Vagina (tissue), 2 donors: ENCODE measurements at regions not wholly inside any gene's neighbourhood (a gene's known extent, or its start where the extent isn't known, plus 50 kb on each side); places are given as distances from the start of the nearest gene placed in this dataset.

Experiments
- POLR2A ChIP-seq, 2 donors: fragments of 450-650 bp; IDR thresholded peaks; one replicate each; pipeline ENCODE4 v1.6.1; 2017; ENCODE audit warnings: antibody characterized with exemption in 2 of 2, mild to moderate bottlenecking in 2 of 2, moderate library complexity in 2 of 2
- TF ChIP-seq, protein P1 (sequence below), 3 experiments: fragments of 450-650 bp in 2 of 3; fragments of 200-600 bp in 1 of 3; sonication (generic) in 1 of 3; IDR thresholded peaks; one replicate each; pipeline ENCODE4 v1.5.1; 2017 to 2019; ENCODE audit warnings: antibody characterized with exemption in 3 of 3, mild to moderate bottlenecking in 2 of 3, moderate library complexity in 2 of 3

GRCh38 chr2:67242456-67242855 lies 154.7 kb upstream of the ETAA1 start:
- no peak for TF ChIP-seq POLR2A (IDR thresholded peaks at IDR 0.05)
- TF ChIP-seq, protein P1, sequence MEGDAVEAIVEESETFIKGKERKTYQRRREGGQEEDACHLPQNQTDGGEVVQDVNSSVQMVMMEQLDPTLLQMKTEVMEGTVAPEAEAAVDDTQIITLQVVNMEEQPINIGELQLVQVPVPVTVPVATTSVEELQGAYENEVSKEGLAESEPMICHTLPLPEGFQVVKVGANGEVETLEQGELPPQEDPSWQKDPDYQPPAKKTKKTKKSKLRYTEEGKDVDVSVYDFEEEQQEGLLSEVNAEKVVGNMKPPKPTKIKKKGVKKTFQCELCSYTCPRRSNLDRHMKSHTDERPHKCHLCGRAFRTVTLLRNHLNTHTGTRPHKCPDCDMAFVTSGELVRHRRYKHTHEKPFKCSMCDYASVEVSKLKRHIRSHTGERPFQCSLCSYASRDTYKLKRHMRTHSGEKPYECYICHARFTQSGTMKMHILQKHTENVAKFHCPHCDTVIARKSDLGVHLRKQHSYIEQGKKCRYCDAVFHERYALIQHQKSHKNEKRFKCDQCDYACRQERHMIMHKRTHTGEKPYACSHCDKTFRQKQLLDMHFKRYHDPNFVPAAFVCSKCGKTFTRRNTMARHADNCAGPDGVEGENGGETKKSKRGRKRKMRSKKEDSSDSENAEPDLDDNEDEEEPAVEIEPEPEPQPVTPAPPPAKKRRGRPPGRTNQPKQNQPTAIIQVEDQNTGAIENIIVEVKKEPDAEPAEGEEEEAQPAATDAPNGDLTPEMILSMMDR (IDR thresholded peaks at IDR 0.05): no peak
